ENCODE measurements at regions not wholly inside any gene's neighbourhood (a gene's known extent, or its start where the extent isn't known, plus 50 kb on each side); places are given as distances from the start of the nearest gene placed in this dataset.

- TF ChIP-seq CTCF (conservative IDR thresholded peaks at IDR 0.05) = no peak
- no peak for TF ChIP-seq EZH2 (IDR thresholded peaks at IDR 0.05; ENCODE audit: low read depth)
Observed at GRCh38 chr10:107847620-107848019, 683.1 kb upstream of the SORCS1 start.

All from PC-9 (cell line).